GM12878 (cell line): ENCODE measurements at regions not wholly inside any gene's neighbourhood (a gene's known extent, or its start where the extent isn't known, plus 50 kb on each side); places are given as distances from the start of the nearest gene placed in this dataset.

Experiments
- ATAC-seq: fragments of 200-7000 bp; cut with Tn5 transposase; 3 replicates; pipeline ENCODE4 v1.9.1; 2020; ENCODE audit warnings: mild to moderate bottlenecking, moderate library complexity
- BruUV-seq: library from RNA; stranded (reverse); fragments of 400-500 nt; replicated peaks from 2 replicates; lab custom pipeline; 2021; lab: Mats Ljungman, UMichigan
- CTCF ChIA-PET: fragments of 300-600 bp; sonication (Branson Sonifier 250); formaldehyde crosslinking; extraction: SDS; loops from one replicate; lab custom pipeline; 2021; ENCODE audit warnings: inconsistent platforms; lab: Yijun Ruan, JAX
- POLR2A ChIA-PET: fragments of 350-600 bp; formaldehyde crosslinking; extraction: SDS; loops from one replicate; lab custom pipeline; 2021; ENCODE audit warnings: inconsistent platforms; lab: Charles Lee
- RAD21 ChIA-PET: fragments of 300-600 bp; sonication (Branson Sonifier 250); formaldehyde crosslinking; loops from one replicate; lab custom pipeline; 2023; ENCODE audit warnings: antibody characterized with exemption; ENCODE audit not compliant: unreplicated experiment; lab: Charles Lee
- SMC1A ChIA-PET: fragments of 300-600 bp; sonication (Branson Sonifier 250); formaldehyde crosslinking; loops from one replicate; lab custom pipeline; 2023; ENCODE audit not compliant: unreplicated experiment, uncharacterized antibody; lab: Charles Lee
- DNase-seq: peaks from one replicate; pipeline ENCODE4 v3.0.0-alpha.2; 2011; ENCODE audit warnings: low read depth, low spot score
- FAIRE-seq: peaks from 3 replicates; lab custom pipeline; 2011; peaks lifted over from hg19 to GRCh38; lab: Jason Lieb, UNC
- H2AFZ ChIP-seq: 2 replicates; pipeline ENCODE4 v1.6.0; 2011; ENCODE audit warnings: low read depth, low read length, control low read depth; ENCODE audit not compliant: control insufficient read depth
- H3K27ac ChIP-seq: 2 replicates; pipeline ENCODE4 v1.5.1; 2011; ENCODE audit warnings: control low read depth; ENCODE audit not compliant: control insufficient read depth, insufficient read depth
- H3K27me3 ChIP-seq, 2 experiments: replicated peaks in 1 of 2; 2 replicates each; pipeline versions ENCODE4 v1.6.0 to v1.6.1; 2011; ENCODE audit warnings: low read length in 1 of 2; ENCODE audit not compliant: control insufficient read depth in 2 of 2, insufficient read depth in 2 of 2
- H3K36me3 ChIP-seq, 2 experiments: 2 replicates each; pipeline ENCODE4 v1.5.1; 2011; ENCODE audit warnings: low read length in 1 of 2; ENCODE audit not compliant: control insufficient read depth in 2 of 2, insufficient read depth in 2 of 2
- H3K4me1 ChIP-seq: 2 replicates; pipeline ENCODE4 v1.6.1; 2011; ENCODE audit warnings: mild to moderate bottlenecking, low read length, moderate library complexity, mixed read lengths; ENCODE audit not compliant: control insufficient read depth, insufficient read depth
- H3K4me2 ChIP-seq: 2 replicates; pipeline ENCODE4 v1.6.0; 2011; ENCODE audit warnings: control low read depth; ENCODE audit not compliant: control insufficient read depth, insufficient read depth
- H3K4me3 ChIP-seq: fragments of 200-600 bp; sonication (generic); 2 replicates; pipeline ENCODE4 v1.5.1; 2016
- H3K79me2 ChIP-seq: 2 replicates; pipeline ENCODE4 v1.6.0; 2011; ENCODE audit warnings: low read length; ENCODE audit not compliant: control insufficient read depth, insufficient read depth
- H3K9ac ChIP-seq: 2 replicates; pipeline ENCODE4 v1.8.0; 2011; ENCODE audit warnings: low read length, control low read depth, mixed read lengths; ENCODE audit not compliant: control insufficient read depth, insufficient read depth
- H3K9me3 ChIP-seq: replicated peaks from 3 replicates; pipeline ENCODE4 v1.5.1; 2011; ENCODE audit warnings: mild to moderate bottlenecking, low read length; ENCODE audit not compliant: control insufficient read depth, insufficient read depth
- H4K20me1 ChIP-seq: 2 replicates; pipeline ENCODE4 v1.6.0; 2011; ENCODE audit not compliant: control insufficient read depth, insufficient read depth
- BCL11A ChIP-seq: IDR thresholded peaks from 2 replicates; pipeline ENCODE4 v1.6.1; 2011; ENCODE audit warnings: low read depth, low read length
- FOS ChIP-seq: IDR thresholded peaks from 3 replicates; pipeline ENCODE4 v1.6.1; 2011; ENCODE audit warnings: borderline replicate concordance; ENCODE audit not compliant: insufficient read length; ENCODE audit errors: extremely low read depth
- FOXK2 ChIP-seq: fragments of 450-650 bp; IDR thresholded peaks from 2 replicates; pipeline ENCODE4 v1.6.1; 2017; ENCODE audit warnings: mild to moderate bottlenecking, moderate library complexity
- NFIC ChIP-seq: IDR thresholded peaks from 2 replicates; pipeline ENCODE4 v1.6.1; 2012; ENCODE audit warnings: low read depth, mild to moderate bottlenecking, inconsistent platforms, low read length, moderate library complexity
- PAX5 ChIP-seq: IDR thresholded peaks from 2 replicates; pipeline ENCODE4 v1.6.1; 2011; ENCODE audit warnings: low read depth, low read length, borderline replicate concordance
- RCOR1 ChIP-seq: conservative IDR thresholded peaks from 2 replicates; pipeline ENCODE4 v1.6.1; 2012; ENCODE audit warnings: low read depth, low read length, improper control_type of control experiment
- SIX5 ChIP-seq: IDR thresholded peaks from 2 replicates; pipeline ENCODE4 v1.6.1; 2011; ENCODE audit warnings: mild to moderate bottlenecking, low read depth, low read length, moderate library complexity; ENCODE audit not compliant: severe bottlenecking
- TAF1 ChIP-seq: IDR thresholded peaks from 2 replicates; pipeline ENCODE4 v1.6.1; 2011; ENCODE audit warnings: mild to moderate bottlenecking, low read depth, low read length, borderline replicate concordance
- ZNF24 ChIP-seq: fragments of 450-650 bp; IDR thresholded peaks from 2 replicates; pipeline ENCODE4 v1.6.1; 2017; ENCODE audit warnings: antibody characterized with exemption, mild to moderate bottlenecking
- WGBS: methylation state at CpG from one replicate; pipeline ENCODE4 v1.1.6; 2016; ENCODE audit warnings: low lambda C conversion rate; ENCODE audit not compliant: insufficient replicate concordance, insufficient coverage; ENCODE audit errors: missing lambda C conversion rate; 5-methylcytosine and 5-hydroxymethylcytosine counted together
- in situ Hi-C: fragments of 300-500 bp; cut with MboI; formaldehyde crosslinking; loops from 9 replicates; pipeline ENCODE4 v1.14.3; 2018; ENCODE audit warnings: mixed read lengths
- intact Hi-C: fragments of 100-400 bp; cut with micrococcal nuclease; formaldehyde crosslinking; loops from one replicate; pipeline ENCODE4 v1.14.2; 2022; ENCODE audit not compliant: unreplicated experiment
- TF ChIP-seq, protein P1 (sequence below): fragments of 150-350 bp; IDR thresholded peaks from 2 replicates; pipeline ENCODE4 v1.6.1; 2016; ENCODE audit warnings: low read depth, low read length

GRCh38 chr11:70841264-70841663, 411.1 kb downstream of the SHANK2 start:
- BruUV-seq, result no TSS peak
- H3K4me3 ChIP-seq, result no peak overlapping the region
- RAD21 ChIA-PET, result no interaction called here

More at GRCh38 chr11:70841264-70841663, 411.1 kb downstream of the SHANK2 start:
- H3K79me2 ChIP-seq, result no peaks in the 10 kb centered on the region
- no peak overlapping the region for H3K9ac ChIP-seq
- ATAC-seq (no peak), DNase-seq (no peak), FAIRE-seq (no peak)
- in situ Hi-C loops, result no loop called here
- ChIA-PET CTCF (no interaction called here), SMC1A (no interaction called here), POLR2A (no interaction called here)
- H3K36me3 ChIP-seq, result no peaks in the 10 kb centered on the region
- 32% methylated on average over 8 of the region's 8 CpGs for WGBS
- H4K20me1 ChIP-seq, result no peaks in the 10 kb centered on the region
- intact Hi-C loops, result no loop called here
- no peak overlapping the region for H3K4me2 ChIP-seq
- H3K9me3 ChIP-seq, result no peaks in the 10 kb centered on the region; the same call in 2 of the 3 replicates
- TF ChIP-seq, protein P1, sequence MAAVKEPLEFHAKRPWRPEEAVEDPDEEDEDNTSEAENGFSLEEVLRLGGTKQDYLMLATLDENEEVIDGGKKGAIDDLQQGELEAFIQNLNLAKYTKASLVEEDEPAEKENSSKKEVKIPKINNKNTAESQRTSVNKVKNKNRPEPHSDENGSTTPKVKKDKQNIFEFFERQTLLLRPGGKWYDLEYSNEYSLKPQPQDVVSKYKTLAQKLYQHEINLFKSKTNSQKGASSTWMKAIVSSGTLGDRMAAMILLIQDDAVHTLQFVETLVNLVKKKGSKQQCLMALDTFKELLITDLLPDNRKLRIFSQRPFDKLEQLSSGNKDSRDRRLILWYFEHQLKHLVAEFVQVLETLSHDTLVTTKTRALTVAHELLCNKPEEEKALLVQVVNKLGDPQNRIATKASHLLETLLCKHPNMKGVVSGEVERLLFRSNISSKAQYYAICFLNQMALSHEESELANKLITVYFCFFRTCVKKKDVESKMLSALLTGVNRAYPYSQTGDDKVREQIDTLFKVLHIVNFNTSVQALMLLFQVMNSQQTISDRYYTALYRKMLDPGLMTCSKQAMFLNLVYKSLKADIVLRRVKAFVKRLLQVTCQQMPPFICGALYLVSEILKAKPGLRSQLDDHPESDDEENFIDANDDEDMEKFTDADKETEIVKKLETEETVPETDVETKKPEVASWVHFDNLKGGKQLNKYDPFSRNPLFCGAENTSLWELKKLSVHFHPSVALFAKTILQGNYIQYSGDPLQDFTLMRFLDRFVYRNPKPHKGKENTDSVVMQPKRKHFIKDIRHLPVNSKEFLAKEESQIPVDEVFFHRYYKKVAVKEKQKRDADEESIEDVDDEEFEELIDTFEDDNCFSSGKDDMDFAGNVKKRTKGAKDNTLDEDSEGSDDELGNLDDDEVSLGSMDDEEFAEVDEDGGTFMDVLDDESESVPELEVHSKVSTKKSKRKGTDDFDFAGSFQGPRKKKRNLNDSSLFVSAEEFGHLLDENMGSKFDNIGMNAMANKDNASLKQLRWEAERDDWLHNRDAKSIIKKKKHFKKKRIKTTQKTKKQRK, result no peak
- no peak for TF ChIP-seq ZNF24
- no peak for TF ChIP-seq RCOR1
- TF ChIP-seq PAX5, result no peak
- TF ChIP-seq FOXK2, result no peak
- TF ChIP-seq BCL11A, result no peak
- no peak for TF ChIP-seq SIX5
- no peak for TF ChIP-seq TAF1
- TF ChIP-seq NFIC, result no peak
- TF ChIP-seq FOS, result no peak
- H3K4me1 ChIP-seq, result no peaks in the 10 kb centered on the region
- no peak overlapping the region for H3K27ac ChIP-seq
- no peak overlapping the region for H2AFZ ChIP-seq
- H3K27me3 ChIP-seq, result no peaks in the 10 kb centered on the region; a peak in 1 of 4 replicates
